PC-3 (cell line): ENCODE measurements at regions not wholly inside any gene's neighbourhood (a gene's known extent, or its start where the extent isn't known, plus 50 kb on each side); places are given as distances from the start of the nearest gene placed in this dataset.

ENCODE experiments used
- ATAC-seq: fragments of 200-7000 bp; cut with Tn5 transposase; 2 replicates; pipeline ENCODE4 v1.9.1; 2020; ENCODE audit warnings: mild to moderate bottlenecking, moderate library complexity
- BruUV-seq: library from RNA; stranded (reverse); fragments of 400-500 nt; replicated peaks from 2 replicates; lab custom pipeline; 2021; lab: Mats Ljungman, UMichigan
- CTCF ChIA-PET: fragments of 300-600 bp; sonication (Branson Sonifier 250); formaldehyde crosslinking; loops from one replicate; lab custom pipeline; 2022; ENCODE audit warnings: antibody characterized with exemption; lab: Charles Lee
- POLR2A ChIA-PET: fragments of 300-600 bp; sonication (Branson Sonifier 250); formaldehyde crosslinking; loops from one replicate; lab custom pipeline; 2022; ENCODE audit warnings: antibody characterized with exemption; ENCODE audit not compliant: unreplicated experiment; lab: Charles Lee
- DNase-seq: peaks from one replicate; pipeline ENCODE4 v3.0.0-alpha.2; 2015
- H2AFZ ChIP-seq: fragments of 300-600 bp; sonication (generic); 2 replicates; pipeline ENCODE4 v1.6.0; 2016; ENCODE audit warnings: antibody characterized with exemption, low read length
- H3F3A ChIP-seq: fragments of 300-600 bp; sonication (generic); one replicate; pipeline ENCODE4 v1.6.0; 2017; ENCODE audit warnings: antibody characterized with exemption, low read length, control low read depth, mild to moderate bottlenecking; ENCODE audit not compliant: unreplicated experiment
- H3K27ac ChIP-seq: fragments of 300-600 bp; sonication (generic); 2 replicates; pipeline ENCODE4 v1.5.1; 2016; ENCODE audit warnings: mild to moderate bottlenecking, low read length
- H3K27me3 ChIP-seq: fragments of 300-600 bp; sonication (generic); 2 replicates; pipeline ENCODE4 v1.6.1; 2016; ENCODE audit warnings: low read length, mixed read lengths
- H3K36me3 ChIP-seq: fragments of 300-600 bp; sonication (generic); 2 replicates; pipeline ENCODE4 v1.6.1; 2016; ENCODE audit warnings: low read depth, mixed run types, low read length, mixed read lengths
- H3K4me1 ChIP-seq: fragments of 300-600 bp; sonication (generic); 2 replicates; pipeline ENCODE4 v1.5.1; 2016; ENCODE audit warnings: low read length; ENCODE audit not compliant: insufficient read depth
- H3K4me2 ChIP-seq: fragments of 300-600 bp; sonication (generic); 2 replicates; pipeline ENCODE4 v1.6.0; 2016; ENCODE audit warnings: low read length
- H3K4me3 ChIP-seq: fragments of 300-600 bp; sonication (generic); 2 replicates; pipeline ENCODE4 v1.5.1; 2016; ENCODE audit warnings: mild to moderate bottlenecking, low read length, mixed read lengths
- H3K79me2 ChIP-seq: fragments of 300-600 bp; sonication (generic); 2 replicates; pipeline ENCODE4 v1.6.1; 2017; ENCODE audit warnings: low read length, mixed read lengths
- H3K9ac ChIP-seq: fragments of 300-600 bp; sonication (generic); 2 replicates; pipeline ENCODE4 v1.6.0; 2016; ENCODE audit warnings: mild to moderate bottlenecking, low read length
- H3K9me2 ChIP-seq: fragments of 300-600 bp; sonication (generic); replicated peaks from 2 replicates; pipeline ENCODE4 v1.6.1; 2016; ENCODE audit warnings: mixed run types, low read length, mixed read lengths
- H3K9me3 ChIP-seq: fragments of 300-600 bp; sonication (generic); 2 replicates; pipeline ENCODE4 v1.6.1; 2016; ENCODE audit warnings: low read length, mixed read lengths
- H4K20me1 ChIP-seq: fragments of 300-600 bp; sonication (generic); 2 replicates; pipeline ENCODE4 v1.6.1; 2016; ENCODE audit warnings: low read length, mixed read lengths
- EZH2 ChIP-seq: fragments of 300-600 bp; sonication (generic); IDR thresholded peaks from one replicate; pipeline ENCODE4 v1.6.1; 2017; ENCODE audit warnings: antibody characterized with exemption, mild to moderate bottlenecking, low read length; ENCODE audit not compliant: unreplicated experiment
- EZH2phosphoT487 ChIP-seq: fragments of 300-600 bp; sonication (generic); IDR thresholded peaks from 2 replicates; pipeline ENCODE4 v1.6.1; 2018; ENCODE audit warnings: mild to moderate bottlenecking, antibody characterized with exemption, low read length, borderline replicate concordance
- intact Hi-C: fragments of 100-400 bp; cut with micrococcal nuclease; formaldehyde crosslinking; loops from 2 replicates; pipeline ENCODE4 v1.9.0; 2023
- TF ChIP-seq, protein P1 (sequence below): fragments of 300-600 bp; sonication (generic); conservative IDR thresholded peaks from 2 replicates; pipeline ENCODE4 v1.5.1; 2017; ENCODE audit warnings: antibody characterized with exemption, low read depth, mild to moderate bottlenecking, low read length

DNA sequence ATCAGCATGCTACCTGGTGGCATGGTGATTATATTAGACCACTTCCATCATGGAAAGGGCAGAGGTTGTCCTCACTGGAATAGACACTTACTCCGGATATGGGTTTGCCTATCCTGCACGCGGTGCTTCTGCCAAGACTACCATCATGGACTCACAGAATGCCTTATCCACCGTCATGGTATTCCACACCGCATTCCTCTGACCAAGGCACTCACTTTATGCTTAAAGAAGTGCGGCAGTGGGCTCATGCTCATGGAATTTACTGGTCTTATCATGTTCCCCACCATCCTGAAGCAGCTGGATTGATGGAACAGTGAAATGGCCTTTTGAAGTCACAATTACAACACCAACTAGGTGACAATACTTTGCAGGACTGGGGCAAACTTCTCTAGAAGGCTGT is 109.2 kb upstream of the DRD2 start:
- intact Hi-C loops = no loop called here

DNA sequence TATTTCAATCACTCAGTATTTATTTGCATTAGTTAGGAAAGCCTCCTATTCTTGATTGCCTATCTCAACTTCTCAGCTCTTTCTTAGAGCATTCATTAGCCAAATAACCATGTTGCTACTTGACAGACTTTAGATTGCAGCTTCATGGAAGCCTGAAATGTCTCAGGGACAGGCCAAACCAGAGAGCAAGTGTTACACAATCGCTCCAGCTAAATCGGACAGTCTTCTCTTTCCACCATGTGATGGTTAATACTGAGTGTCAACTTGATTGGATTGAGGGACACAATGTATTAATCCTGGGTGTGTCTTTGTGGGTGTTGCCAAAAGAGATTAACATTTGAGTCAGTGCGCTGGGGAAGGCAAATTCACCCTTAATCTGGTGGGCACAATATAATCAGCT is 106.5 kb upstream of the DRD2 start:
- BruUV-seq = no TSS peak
- no peak overlapping the region for H3K27ac ChIP-seq
- intact Hi-C loops = no loop called here
- H3K4me1 ChIP-seq = peaks cover 1% of the 10 kb centered on the region
- DNase-seq (no peak), ATAC-seq (no peak)
- no peaks in the 10 kb centered on the region for H3K36me3 ChIP-seq
- no peaks in the 10 kb centered on the region for H3K27me3 ChIP-seq
- no peaks in the 10 kb centered on the region for H3K9me2 ChIP-seq
- ChIA-PET POLR2A (no interaction called here), CTCF (no interaction called here)
- no peaks in the 10 kb centered on the region for H3K9me3 ChIP-seq
- H3K4me3 ChIP-seq = no peak overlapping the region
- no peaks in the 10 kb centered on the region for H3K79me2 ChIP-seq
- TF ChIP-seq EZH2 (no peak), EZH2phosphoT487 (no peak)
- TF ChIP-seq, protein P1, sequence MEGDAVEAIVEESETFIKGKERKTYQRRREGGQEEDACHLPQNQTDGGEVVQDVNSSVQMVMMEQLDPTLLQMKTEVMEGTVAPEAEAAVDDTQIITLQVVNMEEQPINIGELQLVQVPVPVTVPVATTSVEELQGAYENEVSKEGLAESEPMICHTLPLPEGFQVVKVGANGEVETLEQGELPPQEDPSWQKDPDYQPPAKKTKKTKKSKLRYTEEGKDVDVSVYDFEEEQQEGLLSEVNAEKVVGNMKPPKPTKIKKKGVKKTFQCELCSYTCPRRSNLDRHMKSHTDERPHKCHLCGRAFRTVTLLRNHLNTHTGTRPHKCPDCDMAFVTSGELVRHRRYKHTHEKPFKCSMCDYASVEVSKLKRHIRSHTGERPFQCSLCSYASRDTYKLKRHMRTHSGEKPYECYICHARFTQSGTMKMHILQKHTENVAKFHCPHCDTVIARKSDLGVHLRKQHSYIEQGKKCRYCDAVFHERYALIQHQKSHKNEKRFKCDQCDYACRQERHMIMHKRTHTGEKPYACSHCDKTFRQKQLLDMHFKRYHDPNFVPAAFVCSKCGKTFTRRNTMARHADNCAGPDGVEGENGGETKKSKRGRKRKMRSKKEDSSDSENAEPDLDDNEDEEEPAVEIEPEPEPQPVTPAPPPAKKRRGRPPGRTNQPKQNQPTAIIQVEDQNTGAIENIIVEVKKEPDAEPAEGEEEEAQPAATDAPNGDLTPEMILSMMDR = no peak
- H3F3A ChIP-seq = no peaks in the 10 kb centered on the region
- H4K20me1 ChIP-seq = no peaks in the 10 kb centered on the region
- H2AFZ ChIP-seq = no peak overlapping the region
- H3K4me2 ChIP-seq = no peak overlapping the region
- H3K9ac ChIP-seq = no peak overlapping the region

More for the DNA sequence above, 109.2 kb upstream of the DRD2 start:
- POLR2A ChIA-PET = no interaction called here
- Histone ChIP-seq H3K79me2 (no peaks in the 10 kb centered on the region), H3K9me2 (no peaks in the 10 kb centered on the region), H3F3A (no peaks in the 10 kb centered on the region), H3K9me3 (no peaks in the 10 kb centered on the region), H3K36me3 (no peaks in the 10 kb centered on the region), H4K20me1 (no peaks in the 10 kb centered on the region), H3K4me3 (no peak overlapping the region), H3K27me3 (no peaks in the 10 kb centered on the region), H2AFZ (no peak overlapping the region), H3K9ac (no peak overlapping the region), H3K4me1 (peaks cover 13% of the 10 kb centered on the region), H3K27ac (no peak overlapping the region), H3K4me2 (no peak overlapping the region)
- ATAC-seq = no peak
- TF ChIP-seq EZH2 = no peak
- TF ChIP-seq EZH2phosphoT487 = no peak
- TF ChIP-seq, protein P1 = no peak
- CTCF ChIA-PET = no interaction called here
- no TSS peak for BruUV-seq
- DNase-seq = no peak

- H3K9me3 ChIP-seq = no peaks in the 10 kb centered on the region
- H2AFZ ChIP-seq = no peak overlapping the region
- H3K4me1 ChIP-seq = no peaks in the 10 kb centered on the region
- no peaks in the 10 kb centered on the region for H3F3A ChIP-seq
- DNase-seq (no peak), ATAC-seq (no peak)
- no peaks in the 10 kb centered on the region for H3K27me3 ChIP-seq
- intact Hi-C loops = no loop called here
- ChIA-PET POLR2A (no interaction called here), CTCF (no interaction called here)
- no peak overlapping the region for H3K4me3 ChIP-seq
- no peak overlapping the region for H3K4me2 ChIP-seq
- H4K20me1 ChIP-seq = no peaks in the 10 kb centered on the region
- no peaks in the 10 kb centered on the region for H3K9me2 ChIP-seq
- TF ChIP-seq, protein P1 = no peak
- TF ChIP-seq EZH2 (no peak), EZH2phosphoT487 (no peak)
- no peaks in the 10 kb centered on the region for H3K79me2 ChIP-seq
- no peak overlapping the region for H3K9ac ChIP-seq
- no peaks in the 10 kb centered on the region for H3K36me3 ChIP-seq
- BruUV-seq = no TSS peak
- no peak overlapping the region for H3K27ac ChIP-seq
Measured at GRCh38 chr11:113579292-113579940, 104.2 kb upstream of the DRD2 start.
